ENCODE measurements at regions not wholly inside any gene's neighbourhood (a gene's known extent, or its start where the extent isn't known, plus 50 kb on each side); places are given as distances from the start of the nearest gene placed in this dataset.

DNA sequence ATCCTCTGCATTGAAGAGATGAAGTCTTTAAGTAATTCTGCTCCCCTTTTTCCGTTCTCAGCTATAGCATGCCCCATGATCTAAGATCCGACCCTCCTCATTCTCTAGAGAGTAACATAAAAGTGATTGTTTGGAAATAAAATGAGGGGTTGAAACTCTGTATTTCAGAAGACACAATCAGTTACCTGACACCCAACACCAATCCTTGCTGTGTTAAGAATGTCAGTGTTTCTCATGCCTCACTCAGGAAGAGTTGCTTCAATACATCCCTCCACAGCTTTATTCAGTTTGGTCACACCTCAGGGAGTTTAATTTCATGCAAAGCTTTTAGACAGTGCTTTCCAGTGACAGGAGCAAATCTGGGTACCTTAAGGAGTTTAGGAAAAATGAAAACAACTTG lies 49.9 kb upstream of the RBBP8 start:
- TF ChIP-seq, protein P1, sequence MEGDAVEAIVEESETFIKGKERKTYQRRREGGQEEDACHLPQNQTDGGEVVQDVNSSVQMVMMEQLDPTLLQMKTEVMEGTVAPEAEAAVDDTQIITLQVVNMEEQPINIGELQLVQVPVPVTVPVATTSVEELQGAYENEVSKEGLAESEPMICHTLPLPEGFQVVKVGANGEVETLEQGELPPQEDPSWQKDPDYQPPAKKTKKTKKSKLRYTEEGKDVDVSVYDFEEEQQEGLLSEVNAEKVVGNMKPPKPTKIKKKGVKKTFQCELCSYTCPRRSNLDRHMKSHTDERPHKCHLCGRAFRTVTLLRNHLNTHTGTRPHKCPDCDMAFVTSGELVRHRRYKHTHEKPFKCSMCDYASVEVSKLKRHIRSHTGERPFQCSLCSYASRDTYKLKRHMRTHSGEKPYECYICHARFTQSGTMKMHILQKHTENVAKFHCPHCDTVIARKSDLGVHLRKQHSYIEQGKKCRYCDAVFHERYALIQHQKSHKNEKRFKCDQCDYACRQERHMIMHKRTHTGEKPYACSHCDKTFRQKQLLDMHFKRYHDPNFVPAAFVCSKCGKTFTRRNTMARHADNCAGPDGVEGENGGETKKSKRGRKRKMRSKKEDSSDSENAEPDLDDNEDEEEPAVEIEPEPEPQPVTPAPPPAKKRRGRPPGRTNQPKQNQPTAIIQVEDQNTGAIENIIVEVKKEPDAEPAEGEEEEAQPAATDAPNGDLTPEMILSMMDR (IDR thresholded peaks at IDR 0.05; ENCODE audit: low read depth, low read length) = no peak
- TF ChIP-seq POLR2A (IDR thresholded peaks at IDR 0.05; ENCODE audit: extremely low read depth, insufficient read length) = no peak
